Adrenal gland (tissue), 9 donors: ENCODE measurements at regions not wholly inside any gene's neighbourhood (a gene's known extent, or its start where the extent isn't known, plus 50 kb on each side); places are given as distances from the start of the nearest gene placed in this dataset.

Experiments used
- DNase-seq, 7 donors: peaks; one replicate each; pipeline ENCODE4 v3.0.0-alpha.2; 2019 to 2020
- H3K27ac ChIP-seq, 5 donors: fragments of 200-600 bp; sonication (generic) in 4 of 5; 1 replicate in 3 of 5; 2 replicates in 2 of 5; pipeline versions ENCODE4 v1.5.1 to v1.8.0; 2016 to 2020; ENCODE audit warnings: mild to moderate bottlenecking in 1 of 5
- H3K27me3 ChIP-seq: fragments of 200-600 bp; 2 replicates; pipeline ENCODE4 v1.8.0; 2021
- H3K36me3 ChIP-seq, 2 donors: fragments of 200-600 bp; replicated peaks in 1 of 2; 1 replicate in 1 of 2; 2 replicates in 1 of 2; pipeline versions ENCODE4 v1.5.1 to v1.8.0; 2018 to 2022
- H3K4me1 ChIP-seq, 2 donors: fragments of 200-600 bp; replicated peaks in 1 of 2; 1 replicate in 1 of 2; 2 replicates in 1 of 2; pipeline versions ENCODE4 v1.5.1 to v1.8.0; 2018 to 2021
- H3K4me3 ChIP-seq, 4 donors: fragments of 200-600 bp; sonication (generic) in 3 of 4; one replicate each; pipeline ENCODE4 v1.5.1; 2016 to 2018
- H3K9me3 ChIP-seq, 3 donors: fragments of 200-600 bp; sonication (generic) in 1 of 3; replicated peaks in 1 of 3; 1 replicate in 2 of 3; 2 replicates in 1 of 3; pipeline versions ENCODE4 v1.5.1 to v1.8.0; 2016 to 2021
- CTCF ChIP-seq, 6 experiments: fragments of 450-650 bp in 4 of 6; fragments of 200-600 bp in 2 of 6; sonication (generic) in 1 of 6; IDR thresholded peaks; 1 replicate in 5 of 6; 2 replicates in 1 of 6; pipeline versions ENCODE4 v1.5.1 to v1.8.0; 2016 to 2021; ENCODE audit warnings: antibody characterized with exemption in 6 of 6, mild to moderate bottlenecking in 2 of 6, moderate library complexity in 1 of 6
- POLR2A ChIP-seq, 2 donors: fragments of 450-650 bp; IDR thresholded peaks; one replicate each; pipeline ENCODE4 v1.6.1; 2017; ENCODE audit warnings: antibody characterized with exemption in 2 of 2, mild to moderate bottlenecking in 2 of 2, moderate library complexity in 1 of 2
- WGBS, 4 donors: extraction: QIAGEN DNeasy Blood & Tissue Kit in 2 of 4; methylation state at CpG; one replicate each; pipeline versions ENCODE4 v1.1.5 to v1.1.7; 2013 to 2017; 5-methylcytosine and 5-hydroxymethylcytosine counted together
- intact Hi-C, 2 donors: fragments of 100-400 bp; cut with DNase I; formaldehyde crosslinking; loops; one replicate each; pipeline versions ENCODE4 v1.14.1 to v1.15.0; 2022 to 2023
- donor health status: healthy with polysubstance abuse.
- donor health status: Bipolar disorder and iron deficiency.
- donor health status: DM: yes; HTN: yes; CAD: no.
- donor health status: DM: no; HTN: no; CAD: no.
- donor health status: DM: no; HTN: no; CAD: no.

DNA sequence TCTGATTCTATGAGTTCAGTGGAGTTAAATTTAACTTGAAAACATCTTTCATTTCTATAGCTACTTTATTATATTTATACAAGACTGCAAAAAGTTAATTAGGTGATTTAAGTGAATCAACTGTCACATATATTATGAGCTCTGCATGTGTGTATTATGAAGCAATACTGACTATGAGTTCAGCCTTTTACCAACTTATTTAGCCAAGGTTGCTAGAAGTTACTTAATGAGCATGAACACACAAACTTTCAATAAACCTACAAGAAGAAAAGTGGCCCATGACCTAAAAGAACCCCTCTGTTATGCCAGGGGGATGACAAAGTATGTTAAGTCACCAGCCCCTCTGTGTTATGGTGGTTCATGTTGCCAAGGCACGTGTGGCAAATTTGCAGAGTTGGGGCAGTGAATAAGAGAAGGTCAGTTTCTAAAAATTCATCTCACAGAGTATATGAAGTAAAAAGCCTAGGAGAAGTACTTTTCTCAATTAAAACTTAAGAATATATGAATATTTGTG lies 86.7 kb upstream of the LYPLAL1 start:
- no peaks in the 10 kb centered on the region for H3K36me3 ChIP-seq
- no peaks in the 10 kb centered on the region for H3K27me3 ChIP-seq
- peaks cover 0 to 6% (median 0%) of the 10 kb centered on the region in 3 donors for H3K9me3 ChIP-seq
- TF ChIP-seq CTCF (IDR thresholded peaks at IDR 0.05) (no peak), POLR2A (IDR thresholded peaks at IDR 0.05) (no peak)
- DNase-seq, result no peak
- peaks cover 0 to 13% of the 10 kb centered on the region in 2 donors for H3K4me1 ChIP-seq
- 31 to 84% (median 42%) methylated on average over 1 of the region's 1 CpG for WGBS, 4 donors
- H3K27ac ChIP-seq, result no peak overlapping the region
- intact Hi-C loops, result no loop called here
- no peak overlapping the region for H3K4me3 ChIP-seq

GRCh38 chr1:219088778-219089557 lies 84.7 kb upstream of the LYPLAL1 start:
- peaks cover 0 to 13% of the 10 kb centered on the region in 2 donors for H3K4me1 ChIP-seq
- no peak overlapping the region for H3K4me3 ChIP-seq
- no peaks in the 10 kb centered on the region for H3K36me3 ChIP-seq
- intact Hi-C loops, result no loop called here
- peaks cover 0 to 17% (median 0%) of the 10 kb centered on the region in 3 donors for H3K9me3 ChIP-seq
- no peak for TF ChIP-seq POLR2A (IDR thresholded peaks at IDR 0.05)
- TF ChIP-seq CTCF (IDR thresholded peaks at IDR 0.05), result no peak
- H3K27me3 ChIP-seq, result no peaks in the 10 kb centered on the region
- 72 to 83% (median 76%) methylated on average over 2 to 5 of the region's 5 CpGs for WGBS, 4 donors
- DNase-seq, result peak; percentile 34 to 79 (median 70)
- H3K27ac ChIP-seq, result no peak overlapping the region

DNA sequence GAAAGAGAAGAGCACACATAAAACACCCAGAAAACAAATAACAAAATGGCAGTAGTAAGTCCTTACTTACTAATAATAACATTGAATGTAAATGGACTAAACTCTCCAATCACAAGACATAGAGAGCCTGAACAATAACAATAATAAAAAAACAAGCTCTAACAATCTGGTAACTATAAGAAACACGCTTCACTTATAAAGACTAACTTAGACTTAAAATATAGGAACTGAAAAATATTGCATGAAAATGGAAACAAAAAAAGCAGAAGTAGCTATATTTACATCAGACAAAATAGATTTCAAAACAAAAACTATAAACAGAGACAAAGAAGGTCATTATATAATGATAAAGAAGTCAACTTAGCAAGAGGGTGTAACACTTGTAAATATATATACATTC lies 83.1 kb upstream of the LYPLAL1 start:
- H3K27ac ChIP-seq, result no peak overlapping the region
- peaks cover 0 to 13% of the 10 kb centered on the region in 2 donors for H3K4me1 ChIP-seq
- H3K4me3 ChIP-seq, result no peak overlapping the region
- no peaks in the 10 kb centered on the region for H3K27me3 ChIP-seq
- intact Hi-C loops, result no loop called here
- H3K9me3 ChIP-seq, result peaks cover 0 to 17% (median 0%) of the 10 kb centered on the region in 3 donors
- 81 to 89% (median 83%) methylated on average over 1 of the region's 1 CpG for WGBS, 4 donors
- TF ChIP-seq CTCF (IDR thresholded peaks at IDR 0.05), result no peak
- TF ChIP-seq POLR2A (IDR thresholded peaks at IDR 0.05), result no peak
- no peak for DNase-seq
- no peaks in the 10 kb centered on the region for H3K36me3 ChIP-seq

DNA sequence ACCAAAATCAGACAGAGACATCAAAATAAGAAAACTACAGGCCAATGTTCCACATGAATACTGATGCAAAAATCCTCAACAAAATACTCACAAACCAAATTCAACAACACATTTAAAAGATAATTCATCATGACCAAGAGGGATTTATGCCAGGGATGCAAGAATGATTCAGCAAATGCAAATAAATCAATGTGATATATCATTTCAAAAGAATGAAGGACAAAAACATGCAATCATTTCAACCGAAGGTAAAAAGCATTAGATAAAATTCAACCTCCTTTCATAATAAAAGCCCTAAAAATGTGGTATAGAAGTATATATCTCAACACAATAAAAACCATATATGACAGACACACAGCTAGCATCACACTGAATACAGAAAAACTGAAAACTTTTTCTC lies 81.5 kb upstream of the LYPLAL1 start:
- no peak for DNase-seq
- TF ChIP-seq POLR2A (IDR thresholded peaks at IDR 0.05) (no peak), CTCF (IDR thresholded peaks at IDR 0.05) (no peak)
- 29 to 53% (median 38%) methylated on average over 1 of the region's 1 CpG for WGBS, 4 donors

More for the DNA sequence above, 81.5 kb upstream of the LYPLAL1 start:
- Histone ChIP-seq H3K4me1 (peaks cover 0 to 13% of the 10 kb centered on the region in 2 donors), H3K36me3 (no peaks in the 10 kb centered on the region), H3K27me3 (no peaks in the 10 kb centered on the region), H3K4me3 (no peak overlapping the region), H3K27ac (no peak overlapping the region), H3K9me3 (peaks cover 0 to 11% (median 0%) of the 10 kb centered on the region in 3 donors)
- intact Hi-C loops, result no loop called here
